ENCODE measurements at regions not wholly inside any gene's neighbourhood (a gene's known extent, or its start where the extent isn't known, plus 50 kb on each side); places are given as distances from the start of the nearest gene placed in this dataset.
"Not testable (repeated sequence)": the region's sequence is repeated elsewhere in the genome, so short reads cannot be mapped to it uniquely, and the experiment has no call there.

DNA sequence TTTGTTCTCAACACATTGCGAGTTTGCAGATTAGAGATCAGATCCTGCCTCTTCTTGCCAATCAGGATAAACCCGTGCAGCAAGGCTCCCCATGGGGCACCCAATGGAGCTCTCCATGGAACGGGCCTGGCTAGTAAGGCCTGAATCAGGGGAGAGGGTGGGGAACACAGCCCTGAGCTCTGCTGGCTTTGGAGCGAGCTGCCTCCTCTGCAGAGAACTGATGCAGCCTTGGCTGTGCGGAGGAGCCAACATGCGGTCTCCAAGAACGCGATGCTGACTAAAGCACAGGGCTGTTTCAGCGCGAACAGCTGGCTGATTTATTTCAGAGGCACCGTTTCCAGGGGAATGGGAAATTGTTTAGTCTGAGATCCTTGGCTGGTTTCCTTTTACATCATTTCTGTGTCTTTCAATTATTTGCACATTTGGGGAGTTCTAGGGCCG, 139.7 kb downstream of the TSEN15 start:
- DNase-seq, result no peak
- no peak for ATAC-seq
- no peaks in the 10 kb centered on the region for H3K36me3 ChIP-seq (ENCODE audit: control insufficient read depth, insufficient read depth, low read length)
- WGBS (ENCODE audit: insufficient coverage), result 70% methylated on average over 12 of the region's 12 CpGs
- H3K4me1 Mint-ChIP-seq, result no peaks in the 10 kb centered on the region
- H3K9me3 Mint-ChIP-seq, result no peaks in the 10 kb centered on the region
- H3K4me3 ChIP-seq (ENCODE audit: low read length), result no peak overlapping the region
- H3K4me3 Mint-ChIP-seq, result no peak overlapping the region
- H3K36me3 Mint-ChIP-seq, result no peaks in the 10 kb centered on the region
- TF ChIP-seq, protein P1, sequence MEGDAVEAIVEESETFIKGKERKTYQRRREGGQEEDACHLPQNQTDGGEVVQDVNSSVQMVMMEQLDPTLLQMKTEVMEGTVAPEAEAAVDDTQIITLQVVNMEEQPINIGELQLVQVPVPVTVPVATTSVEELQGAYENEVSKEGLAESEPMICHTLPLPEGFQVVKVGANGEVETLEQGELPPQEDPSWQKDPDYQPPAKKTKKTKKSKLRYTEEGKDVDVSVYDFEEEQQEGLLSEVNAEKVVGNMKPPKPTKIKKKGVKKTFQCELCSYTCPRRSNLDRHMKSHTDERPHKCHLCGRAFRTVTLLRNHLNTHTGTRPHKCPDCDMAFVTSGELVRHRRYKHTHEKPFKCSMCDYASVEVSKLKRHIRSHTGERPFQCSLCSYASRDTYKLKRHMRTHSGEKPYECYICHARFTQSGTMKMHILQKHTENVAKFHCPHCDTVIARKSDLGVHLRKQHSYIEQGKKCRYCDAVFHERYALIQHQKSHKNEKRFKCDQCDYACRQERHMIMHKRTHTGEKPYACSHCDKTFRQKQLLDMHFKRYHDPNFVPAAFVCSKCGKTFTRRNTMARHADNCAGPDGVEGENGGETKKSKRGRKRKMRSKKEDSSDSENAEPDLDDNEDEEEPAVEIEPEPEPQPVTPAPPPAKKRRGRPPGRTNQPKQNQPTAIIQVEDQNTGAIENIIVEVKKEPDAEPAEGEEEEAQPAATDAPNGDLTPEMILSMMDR (IDR thresholded peaks at IDR 0.05), result no peak
- no peak overlapping the region for H3K27ac Mint-ChIP-seq
- intact Hi-C loops (cut with micrococcal nuclease), result no loop called here
- no peaks in the 10 kb centered on the region for H3K27me3 ChIP-seq (ENCODE audit: control insufficient read depth, insufficient read depth, low read length)
- H3K4me1 ChIP-seq (ENCODE audit: control insufficient read depth, insufficient read depth, low read length), result no peaks in the 10 kb centered on the region
- H3K27me3 Mint-ChIP-seq (ENCODE audit: low read depth in 2 of 2), result peaks cover 25 to 35% of the 10 kb centered on the region in 2 donors
- no peak overlapping the region for H3K27ac ChIP-seq (ENCODE audit: low read length)
- no peaks in the 10 kb centered on the region for H3K9me3 ChIP-seq (ENCODE audit: control insufficient read depth, insufficient read depth, low read length)

DNA sequence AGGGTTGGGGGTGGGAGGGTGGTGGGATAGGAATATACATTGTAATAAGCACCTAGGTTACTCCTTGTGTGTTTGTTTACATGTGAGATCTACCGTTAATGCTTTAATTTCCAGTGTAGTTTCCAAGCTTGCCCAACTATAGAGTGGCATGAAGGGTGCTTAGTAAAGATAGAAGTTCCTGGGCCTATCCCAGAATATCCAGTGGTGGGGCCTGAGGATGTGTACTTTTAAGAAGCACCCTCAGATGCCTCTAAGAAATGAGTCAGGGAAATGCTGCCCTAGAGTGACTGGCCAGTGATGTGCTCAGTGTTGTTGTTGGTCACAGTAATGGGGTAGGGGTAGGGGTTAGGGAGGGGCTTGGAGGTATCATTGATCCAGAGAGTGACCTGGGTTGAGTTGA, 141.3 kb downstream of the TSEN15 start:
- intact Hi-C loops (cut with micrococcal nuclease), result no loop called here

DNA sequence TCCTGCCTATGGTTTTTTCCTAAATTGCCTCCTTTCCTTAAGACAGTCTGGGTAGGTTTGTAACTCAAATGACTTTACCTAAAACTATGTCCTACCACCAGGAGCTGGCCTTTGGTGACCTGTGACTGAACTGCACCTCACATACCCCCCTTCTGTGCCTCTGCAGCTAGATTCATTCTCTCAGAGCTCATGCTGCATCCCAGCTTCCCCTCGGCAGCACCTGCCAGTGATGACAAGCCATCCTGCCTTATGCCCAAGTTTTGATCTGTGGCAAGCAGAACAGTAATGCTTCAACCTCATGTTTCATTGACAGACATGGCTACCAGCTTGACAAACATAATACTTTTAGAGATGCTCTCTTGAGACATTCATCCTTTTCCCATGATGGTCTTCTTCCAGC, 141.9 kb downstream of the TSEN15 start:
- no peaks in the 10 kb centered on the region for H3K9me3 ChIP-seq (ENCODE audit: control insufficient read depth, insufficient read depth, low read length)

More for the DNA sequence above, 141.3 kb downstream of the TSEN15 start:
- Mint-ChIP-seq H3K9me3 (no peaks in the 10 kb centered on the region), H3K27me3 (ENCODE audit: low read depth in 2 of 2) (peaks cover 23 to 29% of the 10 kb centered on the region in 2 donors), H3K36me3 (no peaks in the 10 kb centered on the region), H3K4me3 (no peak overlapping the region), H3K27ac (no peak overlapping the region), H3K4me1 (no peaks in the 10 kb centered on the region)
- 96% methylated on average over 1 of the region's 1 CpG for WGBS (ENCODE audit: insufficient coverage)
- TF ChIP-seq, protein P1 (IDR thresholded peaks at IDR 0.05), result no peak
- ATAC-seq (no peak), DNase-seq (no peak)
- H3K27ac ChIP-seq (ENCODE audit: low read length), result no peak overlapping the region
- H3K4me1 ChIP-seq (ENCODE audit: control insufficient read depth, insufficient read depth, low read length), result no peaks in the 10 kb centered on the region
- no peak overlapping the region for H3K4me3 ChIP-seq (ENCODE audit: low read length)
- H3K9me3 ChIP-seq (ENCODE audit: control insufficient read depth, insufficient read depth, low read length), result no peaks in the 10 kb centered on the region
- H3K36me3 ChIP-seq (ENCODE audit: control insufficient read depth, insufficient read depth, low read length), result no peaks in the 10 kb centered on the region
- no peaks in the 10 kb centered on the region for H3K27me3 ChIP-seq (ENCODE audit: control insufficient read depth, insufficient read depth, low read length)

DNA sequence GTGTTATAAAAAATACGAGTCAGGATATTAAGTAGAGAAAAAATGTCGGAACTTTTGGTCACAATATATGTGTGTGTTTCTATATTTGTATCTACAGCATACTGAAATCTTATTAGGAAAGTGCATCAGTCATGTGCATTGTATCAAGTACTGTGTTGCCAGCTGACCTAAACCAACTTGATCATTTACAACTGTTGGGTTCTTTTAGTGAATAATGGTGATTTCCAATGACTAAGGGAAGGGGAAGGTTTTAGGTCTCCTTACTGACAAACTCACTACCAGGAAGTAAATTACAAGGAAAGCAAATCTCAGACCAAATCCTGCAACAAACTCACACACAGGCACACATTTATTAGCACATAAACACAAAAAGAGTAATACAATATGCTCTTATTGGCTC, 142.7 kb downstream of the TSEN15 start:
- no peaks in the 10 kb centered on the region for H3K27me3 ChIP-seq (ENCODE audit: control insufficient read depth, insufficient read depth, low read length)
- Mint-ChIP-seq H3K4me1 (no peaks in the 10 kb centered on the region), H3K36me3 (no peaks in the 10 kb centered on the region), H3K27ac (no peak overlapping the region), H3K9me3 (no peaks in the 10 kb centered on the region), H3K4me3 (no peak overlapping the region), H3K27me3 (ENCODE audit: low read depth in 2 of 2) (peaks cover 17 to 20% of the 10 kb centered on the region in 2 donors)
- H3K4me3 ChIP-seq (ENCODE audit: low read length), result no peak overlapping the region
- ATAC-seq (no peak), DNase-seq (no peak)
- WGBS (ENCODE audit: insufficient coverage), result 96% methylated on average over 2 of the region's 2 CpGs
- H3K9me3 ChIP-seq (ENCODE audit: control insufficient read depth, insufficient read depth, low read length), result no peaks in the 10 kb centered on the region
- TF ChIP-seq, protein P1 (IDR thresholded peaks at IDR 0.05), result no peak
- no peaks in the 10 kb centered on the region for H3K36me3 ChIP-seq (ENCODE audit: control insufficient read depth, insufficient read depth, low read length)
- intact Hi-C loops (cut with micrococcal nuclease), result no loop called here
- H3K27ac ChIP-seq (ENCODE audit: low read length), result no peak overlapping the region
- no peaks in the 10 kb centered on the region for H3K4me1 ChIP-seq (ENCODE audit: control insufficient read depth, insufficient read depth, low read length)

More for the DNA sequence above, 141.9 kb downstream of the TSEN15 start:
- DNase-seq, result no peak
- 90% methylated on average over 1 of the region's 1 CpG for WGBS (ENCODE audit: insufficient coverage)
- H3K4me1 ChIP-seq (ENCODE audit: control insufficient read depth, insufficient read depth, low read length), result no peaks in the 10 kb centered on the region
- H3K4me3 Mint-ChIP-seq, result no peak overlapping the region
- intact Hi-C loops (cut with micrococcal nuclease), result no loop called here
- no peak for ATAC-seq
- H3K9me3 Mint-ChIP-seq, result no peaks in the 10 kb centered on the region
- peaks cover 23% of the 10 kb centered on the region in 2 donors for H3K27me3 Mint-ChIP-seq (ENCODE audit: low read depth in 2 of 2)
- TF ChIP-seq, protein P1 (IDR thresholded peaks at IDR 0.05), result no peak
- H3K4me1 Mint-ChIP-seq, result no peaks in the 10 kb centered on the region
- H3K27me3 ChIP-seq (ENCODE audit: control insufficient read depth, insufficient read depth, low read length), result no peaks in the 10 kb centered on the region
- no peak overlapping the region for H3K27ac Mint-ChIP-seq
- H3K27ac ChIP-seq (ENCODE audit: low read length), result no peak overlapping the region
- H3K4me3 ChIP-seq (ENCODE audit: low read length), result no peak overlapping the region
- no peaks in the 10 kb centered on the region for H3K36me3 Mint-ChIP-seq
- no peaks in the 10 kb centered on the region for H3K36me3 ChIP-seq (ENCODE audit: control insufficient read depth, insufficient read depth, low read length)

DNA sequence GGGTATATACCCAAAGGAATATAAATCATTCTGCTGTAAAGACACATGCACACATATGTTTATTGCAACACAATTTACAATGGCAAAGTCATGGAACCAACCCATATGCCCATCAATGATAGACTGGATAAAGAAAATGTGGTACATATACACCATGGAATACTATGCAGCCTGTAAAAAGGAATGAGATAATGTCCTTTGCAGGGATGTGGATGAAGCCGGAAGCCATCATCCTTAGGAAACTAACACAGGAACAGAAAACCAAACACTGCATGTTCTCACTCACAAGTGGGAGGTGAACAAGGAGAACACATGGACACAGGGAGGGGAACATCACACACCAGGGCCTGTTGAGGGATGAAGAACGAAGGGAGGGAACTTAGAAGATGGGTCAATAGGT, 144.2 kb downstream of the TSEN15 start:
- H3K4me1 ChIP-seq (ENCODE audit: control insufficient read depth, insufficient read depth, low read length); H3K27ac Mint-ChIP-seq; H3K36me3 ChIP-seq (ENCODE audit: control insufficient read depth, insufficient read depth, low read length); H3K4me1 Mint-ChIP-seq; H3K4me3 ChIP-seq (ENCODE audit: low read length); H3K27me3 ChIP-seq (ENCODE audit: control insufficient read depth, insufficient read depth, low read length); H3K36me3 Mint-ChIP-seq; H3K9me3 Mint-ChIP-seq; intact Hi-C loops (cut with micrococcal nuclease); DNase-seq; H3K27ac ChIP-seq (ENCODE audit: low read length); ATAC-seq; H3K4me3 Mint-ChIP-seq; H3K9me3 ChIP-seq (ENCODE audit: control insufficient read depth, insufficient read depth, low read length): not testable (repeated sequence)
- WGBS (ENCODE audit: insufficient coverage), result 90% methylated on average over 2 of the region's 2 CpGs
- peaks cover 6 to 17% of the 10 kb centered on the region in 2 donors for H3K27me3 Mint-ChIP-seq (ENCODE audit: low read depth in 2 of 2)

Data from natural killer cell (primary cell).